ENCODE measurements at regions not wholly inside any gene's neighbourhood (a gene's known extent, or its start where the extent isn't known, plus 50 kb on each side); places are given as distances from the start of the nearest gene placed in this dataset.

- no peak overlapping the region for H3K4me3 ChIP-seq (replicated peaks; ENCODE audit: insufficient read depth, low read length)
- TF ChIP-seq SPI1 (IDR thresholded peaks at IDR 0.05; ENCODE audit: borderline replicate concordance, low read depth) (no peak), GABPA (IDR thresholded peaks at IDR 0.05; ENCODE audit: low read depth) (no peak), REST (IDR thresholded peaks at IDR 0.05; ENCODE audit: insufficient replicate concordance, low read depth) (no peak), POLR2AphosphoS5 (IDR thresholded peaks at IDR 0.05; ENCODE audit: low read depth) (no peak), CTCF (IDR thresholded peaks at IDR 0.05; ENCODE audit: insufficient read depth, low read length) (no peak)
- H3K27ac ChIP-seq (replicated peaks) = no peak overlapping the region
- no peaks in the 10 kb centered on the region for H3K27me3 ChIP-seq (ENCODE audit: insufficient read depth, poor library complexity, severe bottlenecking)
- no peak for DNase-seq (ENCODE audit: low read depth in 1 of 2, low spot score in 1 of 2)
Measured at GRCh38 chr14:29097476-29097875, 330.9 kb downstream of the FOXG1 start.

- H3K27me3 ChIP-seq (ENCODE audit: insufficient read depth, poor library complexity, severe bottlenecking) = no peaks in the 10 kb centered on the region
- no peak overlapping the region for H3K27ac ChIP-seq (replicated peaks)
- TF ChIP-seq GABPA (IDR thresholded peaks at IDR 0.05; ENCODE audit: low read depth) = no peak
- TF ChIP-seq CTCF (IDR thresholded peaks at IDR 0.05; ENCODE audit: insufficient read depth, low read length) = no peak
- no peak for TF ChIP-seq SPI1 (IDR thresholded peaks at IDR 0.05; ENCODE audit: borderline replicate concordance, low read depth)
- no peak for TF ChIP-seq POLR2AphosphoS5 (IDR thresholded peaks at IDR 0.05; ENCODE audit: low read depth)
- TF ChIP-seq REST (IDR thresholded peaks at IDR 0.05; ENCODE audit: insufficient replicate concordance, low read depth) = no peak
- no peak overlapping the region for H3K4me3 ChIP-seq (replicated peaks; ENCODE audit: insufficient read depth, low read length)
- no peak for DNase-seq (ENCODE audit: low read depth in 1 of 2, low spot score in 1 of 2)
Measured at GRCh38 chr14:29098656-29099055, 332.1 kb downstream of the FOXG1 start.

GRCh38 chr14:29102266-29102665 is 335.7 kb downstream of the FOXG1 start:
- Histone ChIP-seq H3K27me3 (ENCODE audit: insufficient read depth, poor library complexity, severe bottlenecking) (no peaks in the 10 kb centered on the region), H3K27ac (replicated peaks) (no peak overlapping the region), H3K4me3 (replicated peaks; ENCODE audit: insufficient read depth, low read length) (no peak overlapping the region)
- no peak for TF ChIP-seq POLR2AphosphoS5 (IDR thresholded peaks at IDR 0.05; ENCODE audit: low read depth)
- no peak for TF ChIP-seq REST (IDR thresholded peaks at IDR 0.05; ENCODE audit: insufficient replicate concordance, low read depth)
- TF ChIP-seq CTCF (IDR thresholded peaks at IDR 0.05; ENCODE audit: insufficient read depth, low read length) = no peak
- no peak for TF ChIP-seq SPI1 (IDR thresholded peaks at IDR 0.05; ENCODE audit: borderline replicate concordance, low read depth)
- no peak for TF ChIP-seq GABPA (IDR thresholded peaks at IDR 0.05; ENCODE audit: low read depth)
- no peak for DNase-seq (ENCODE audit: low read depth in 1 of 2, low spot score in 1 of 2)
